ENCODE measurements at regions not wholly inside any gene's neighbourhood (a gene's known extent, or its start where the extent isn't known, plus 50 kb on each side); places are given as distances from the start of the nearest gene placed in this dataset.

- DNase-seq = no peak
Observed at GRCh38 chr6:169082093-169082492, 171.6 kb downstream of the THBS2 start.

GRCh38 chr6:169081248-169081647 is 172.4 kb downstream of the THBS2 start:
- no peak for DNase-seq

- DNase-seq = no peak
Observed at GRCh38 chr6:169079650-169080049, 174.0 kb downstream of the THBS2 start.

- no peak for DNase-seq
Observed at GRCh38 chr6:169078399-169079145, 175.1 kb downstream of the THBS2 start.

- no peak for DNase-seq
Observed at GRCh38 chr6:169075915-169076654, 177.6 kb downstream of the THBS2 start.

GRCh38 chr6:169075211-169075914 is 178.3 kb downstream of the THBS2 start:
- DNase-seq = no peak

GRCh38 chr6:169074526-169074925 is 179.1 kb downstream of the THBS2 start:
- no peak for DNase-seq

- DNase-seq = no peak
Observed at GRCh38 chr6:169073311-169073710, 180.3 kb downstream of the THBS2 start.

GRCh38 chr6:169072127-169073042 is 181.3 kb downstream of the THBS2 start:
- no peak for DNase-seq

GRCh38 chr6:169071394-169071793 is 182.3 kb downstream of the THBS2 start:
- no peak for DNase-seq

- DNase-seq = no peak
Observed at GRCh38 chr6:169070506-169071176, 183.0 kb downstream of the THBS2 start.

- DNase-seq = no peak
Observed at GRCh38 chr6:169069356-169069755, 184.3 kb downstream of the THBS2 start.

GRCh38 chr6:169064194-169064593 is 189.5 kb downstream of the THBS2 start:
- no peak for DNase-seq

GRCh38 chr6:169062272-169062671 is 191.4 kb downstream of the THBS2 start:
- DNase-seq = no peak

GRCh38 chr6:169058634-169059033 is 195.0 kb downstream of the THBS2 start:
- no peak for DNase-seq

- DNase-seq = no peak
Observed at GRCh38 chr6:169052462-169052861, 201.2 kb downstream of the THBS2 start.

GRCh38 chr6:169051371-169051770 is 202.3 kb downstream of the THBS2 start:
- no peak for DNase-seq

GRCh38 chr6:169048865-169049205 is 204.8 kb downstream of the THBS2 start:
- no peak for DNase-seq

GRCh38 chr6:169048185-169048864 is 205.3 kb downstream of the THBS2 start:
- no peak for DNase-seq

- DNase-seq = no peak
Observed at GRCh38 chr6:169047345-169047744, 206.3 kb downstream of the THBS2 start.

- no peak for DNase-seq
Observed at GRCh38 chr6:169046483-169047192, 207.0 kb downstream of the THBS2 start.
